ENCODE measurements at regions not wholly inside any gene's neighbourhood (a gene's known extent, or its start where the extent isn't known, plus 50 kb on each side); places are given as distances from the start of the nearest gene placed in this dataset.

GRCh38 chr22:45072322-45072903, 62.6 kb upstream of the PHF21B start:
- DNase-seq (ENCODE audit: extremely low read depth, low read depth) = peak; percentile 67
- H3K4me3 ChIP-seq (replicated peaks; ENCODE audit: low read depth, low read length) = peak overlapping the region; percentile 26
- no peak for TF ChIP-seq CTCF (IDR thresholded peaks at IDR 0.05; ENCODE audit: low read depth, low read length, missing control alignments)

DNA sequence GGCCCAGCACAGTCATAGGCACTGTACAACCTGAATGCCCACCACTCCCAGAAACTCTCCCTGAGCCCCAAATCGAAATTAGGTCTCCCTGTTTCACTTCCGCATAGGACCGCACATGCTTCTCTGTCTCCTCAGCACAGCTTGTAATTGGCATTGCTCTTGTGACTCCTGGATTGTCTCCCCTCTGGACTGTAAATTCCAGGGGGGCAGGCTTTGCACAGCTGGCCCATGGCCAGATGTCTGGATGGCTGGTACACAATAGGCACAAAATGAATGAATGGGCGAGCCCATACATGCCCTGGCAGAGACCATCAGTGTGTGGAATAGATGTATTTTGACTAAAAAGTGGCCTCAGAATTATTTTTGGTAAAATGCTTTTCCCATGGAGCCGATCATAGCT, 63.3 kb upstream of the PHF21B start:
- peak overlapping the region; percentile 26 for H3K4me3 ChIP-seq (replicated peaks; ENCODE audit: low read depth, low read length)
- no peak for TF ChIP-seq CTCF (IDR thresholded peaks at IDR 0.05; ENCODE audit: low read depth, low read length, missing control alignments)
- DNase-seq (ENCODE audit: extremely low read depth, low read depth) = no peak

DNA sequence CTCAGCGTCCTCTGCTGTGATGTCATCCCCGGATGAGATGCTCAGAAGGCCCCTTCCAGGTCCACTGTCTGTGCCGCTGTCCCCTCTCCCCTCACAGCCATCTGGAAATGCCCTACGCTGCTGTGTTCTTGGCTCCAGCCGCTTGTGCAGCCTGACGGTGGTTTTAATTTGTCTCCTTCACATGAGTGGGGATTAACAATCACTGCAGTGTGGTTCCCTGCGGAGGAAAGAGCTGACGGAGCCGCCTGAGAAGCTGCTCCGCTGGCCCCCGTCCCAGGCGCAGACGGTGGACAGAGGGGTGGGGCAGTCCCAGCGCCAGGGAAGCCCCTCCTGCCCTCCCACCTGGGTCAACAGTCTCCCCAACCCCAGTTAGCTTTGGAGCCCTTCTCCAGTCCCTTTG, 67.5 kb upstream of the PHF21B start:
- H3K4me3 ChIP-seq (replicated peaks; ENCODE audit: low read depth, low read length) = no peak overlapping the region
- no peak for TF ChIP-seq CTCF (IDR thresholded peaks at IDR 0.05; ENCODE audit: low read depth, low read length, missing control alignments)
- DNase-seq (ENCODE audit: extremely low read depth, low read depth) = no peak

- no peak for DNase-seq (ENCODE audit: extremely low read depth, low read depth)
- H3K4me3 ChIP-seq (replicated peaks; ENCODE audit: low read depth, low read length) = no peak overlapping the region
- TF ChIP-seq CTCF (IDR thresholded peaks at IDR 0.05; ENCODE audit: low read depth, low read length, missing control alignments) = no peak
These were observed 68.1 kb upstream of the PHF21B start for GRCh38 chr22:45077826-45078334.

- H3K4me3 ChIP-seq (replicated peaks; ENCODE audit: low read depth, low read length) = no peak overlapping the region
- peak; percentile 57 for TF ChIP-seq CTCF (IDR thresholded peaks at IDR 0.05; ENCODE audit: low read depth, low read length, missing control alignments)
- DNase-seq (ENCODE audit: extremely low read depth, low read depth) = no peak
These were observed 73.0 kb upstream of the PHF21B start for GRCh38 chr22:45082795-45083194.

DNA sequence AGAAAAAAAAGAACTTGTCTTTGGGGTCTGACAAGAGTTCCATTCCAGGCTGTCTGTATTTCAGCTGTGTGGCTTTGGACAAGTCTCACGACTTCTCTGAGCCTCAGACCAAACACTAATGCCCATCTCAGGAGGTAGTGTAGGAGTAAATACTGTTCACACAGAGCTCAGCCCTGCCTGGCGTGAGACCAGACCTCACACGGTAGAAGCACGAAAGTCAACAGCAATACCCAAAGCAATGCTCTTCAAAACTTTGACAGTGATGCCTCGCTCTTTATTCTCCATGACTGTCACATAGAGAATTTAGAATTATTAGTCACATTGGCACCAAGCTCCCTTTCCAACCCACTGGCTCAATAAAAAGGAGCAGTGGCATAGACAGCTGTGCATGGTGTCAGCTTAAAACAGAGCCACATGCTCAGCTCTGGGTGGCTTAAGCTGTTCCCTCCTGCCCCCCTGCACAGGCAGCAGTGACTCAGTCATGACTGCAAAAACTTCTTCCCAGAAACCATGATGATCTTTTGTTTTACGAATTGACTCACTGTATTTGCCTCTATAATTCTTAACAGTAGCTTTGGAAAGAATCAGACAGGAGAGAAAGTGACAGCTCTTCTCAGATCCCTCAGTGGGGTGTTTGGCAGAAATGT, 74.0 kb upstream of the PHF21B start:
- H3K4me3 ChIP-seq (replicated peaks; ENCODE audit: low read depth, low read length) = no peak overlapping the region
- no peak for TF ChIP-seq CTCF (IDR thresholded peaks at IDR 0.05; ENCODE audit: low read depth, low read length, missing control alignments)
- DNase-seq (ENCODE audit: extremely low read depth, low read depth) = peak; percentile 35

All from HFF-Myc (cell line).